Liver (tissue), 8 donors: ENCODE measurements at regions not wholly inside any gene's neighbourhood (a gene's known extent, or its start where the extent isn't known, plus 50 kb on each side); places are given as distances from the start of the nearest gene placed in this dataset.

Source experiments
- DNase-seq: peaks from one replicate; pipeline ENCODE4 v3.0.0-alpha.2; 2017; ENCODE audit warnings: low spot score
- H3K27ac ChIP-seq, 2 donors: one replicate each; pipeline ENCODE4 v1.7.0; 2013; ENCODE audit warnings: inconsistent platforms in 2 of 2, low read length in 2 of 2, control low read depth in 1 of 2, low read depth in 1 of 2, mild to moderate bottlenecking in 1 of 2
- H3K27me3 ChIP-seq, 4 donors: one replicate each; pipeline versions ENCODE4 v1.6.1 to v1.7.0; 2013; ENCODE audit warnings: low read length in 3 of 4, inconsistent platforms in 1 of 4, mild to moderate bottlenecking in 1 of 4, moderate library complexity in 1 of 4; ENCODE audit not compliant: control insufficient read depth in 4 of 4, insufficient read depth in 4 of 4
- H3K36me3 ChIP-seq, 4 donors: one replicate each; pipeline versions ENCODE4 v1.6.1 to v1.7.0; 2013; ENCODE audit warnings: low read length in 3 of 4, mild to moderate bottlenecking in 3 of 4, low read depth in 1 of 4, moderate library complexity in 1 of 4; ENCODE audit not compliant: control insufficient read depth in 4 of 4, insufficient read depth in 3 of 4
- H3K4me1 ChIP-seq, 4 donors: one replicate each; pipeline versions ENCODE4 v1.6.1 to v1.7.0; 2013; ENCODE audit warnings: low read length in 3 of 4, mild to moderate bottlenecking in 3 of 4, moderate library complexity in 1 of 4; ENCODE audit not compliant: control insufficient read depth in 4 of 4, insufficient read depth in 4 of 4
- H3K4me3 ChIP-seq, 3 donors: one replicate each; pipeline versions ENCODE4 v1.6.1 to v1.7.0; 2013; ENCODE audit warnings: low read length in 3 of 3, control low read depth in 1 of 3, low read depth in 1 of 3, mild to moderate bottlenecking in 1 of 3
- H3K9ac ChIP-seq, 2 donors: one replicate each; pipeline ENCODE4 v1.7.0; 2013; ENCODE audit warnings: low read length in 2 of 2, mild to moderate bottlenecking in 2 of 2, moderate library complexity in 2 of 2, control low read depth in 1 of 2, low read depth in 1 of 2
- H3K9me3 ChIP-seq, 4 donors: one replicate each; pipeline versions ENCODE4 v1.6.1 to v1.7.0; 2013; ENCODE audit warnings: low read length in 3 of 4; ENCODE audit not compliant: control insufficient read depth in 4 of 4
- CTCF ChIP-seq: fragments of 150-350 bp; IDR thresholded peaks from 2 replicates; pipeline ENCODE4 v1.5.1; 2017; ENCODE audit warnings: improper control_type of control experiment, low read depth, low read length; ENCODE audit not compliant: missing input control
- EGR1 ChIP-seq, 2 donors: IDR thresholded peaks; 2 replicates each; pipeline ENCODE4 v1.6.1; 2016 to 2018; ENCODE audit warnings: antibody characterized with exemption in 2 of 2, low read depth in 2 of 2
- FOXA1 ChIP-seq: IDR thresholded peaks from 2 replicates; pipeline ENCODE4 v1.6.1; 2016; ENCODE audit warnings: antibody characterized with exemption
- FOXA2 ChIP-seq: IDR thresholded peaks from 2 replicates; pipeline ENCODE4 v1.6.1; 2016; ENCODE audit warnings: antibody characterized with exemption
- GABPA ChIP-seq, 2 donors: IDR thresholded peaks in 1 of 2; conservative IDR thresholded peaks in 1 of 2; 2 replicates each; pipeline ENCODE4 v1.6.1; 2016; ENCODE audit warnings: antibody characterized with exemption in 2 of 2, mild to moderate bottlenecking in 1 of 2, moderate library complexity in 1 of 2
- HNF4A ChIP-seq, 2 donors: conservative IDR thresholded peaks; 2 replicates each; pipeline ENCODE4 v1.6.1; 2016; ENCODE audit warnings: antibody characterized with exemption in 2 of 2, mild to moderate bottlenecking in 2 of 2
- HNF4G ChIP-seq: IDR thresholded peaks from 2 replicates; pipeline ENCODE4 v1.6.1; 2016; ENCODE audit warnings: antibody characterized with exemption
- JUND ChIP-seq, 2 donors: IDR thresholded peaks; 2 replicates each; pipeline ENCODE4 v1.6.1; 2016; ENCODE audit warnings: antibody characterized with exemption in 2 of 2
- NR2F2 ChIP-seq: IDR thresholded peaks from 2 replicates; pipeline ENCODE4 v1.6.1; 2016; ENCODE audit warnings: antibody characterized with exemption
- RAD21 ChIP-seq, 2 donors: IDR thresholded peaks; 2 replicates each; pipeline ENCODE4 v1.6.1; 2016; ENCODE audit warnings: antibody characterized with exemption in 2 of 2, mild to moderate bottlenecking in 2 of 2
- RXRA ChIP-seq, 2 donors: IDR thresholded peaks; 2 replicates each; pipeline ENCODE4 v1.6.1; 2017 to 2018; ENCODE audit warnings: antibody characterized with exemption in 2 of 2, mild to moderate bottlenecking in 1 of 2
- SP1 ChIP-seq: IDR thresholded peaks from 2 replicates; pipeline ENCODE4 v1.6.1; 2018; ENCODE audit warnings: antibody characterized with exemption, mild to moderate bottlenecking
- TAF1 ChIP-seq: conservative IDR thresholded peaks from 2 replicates; pipeline ENCODE4 v1.6.1; 2016; ENCODE audit warnings: antibody characterized with exemption, mild to moderate bottlenecking
- YY1 ChIP-seq: IDR thresholded peaks from 2 replicates; pipeline ENCODE4 v1.6.1; 2016; ENCODE audit warnings: antibody characterized with exemption, mild to moderate bottlenecking
- WGBS: extraction: QIAGEN DNeasy Blood & Tissue Kit; methylation state at CpG from one replicate; pipeline ENCODE4 v1.1.7; 2013; 5-methylcytosine and 5-hydroxymethylcytosine counted together
- TF ChIP-seq, protein P1 (sequence below): IDR thresholded peaks from 2 replicates; pipeline ENCODE4 v1.6.1; 2016; ENCODE audit warnings: antibody characterized with exemption
- TF ChIP-seq, protein P2 (sequence below): IDR thresholded peaks from 2 replicates; pipeline ENCODE4 v1.6.1; 2016; ENCODE audit warnings: antibody characterized with exemption
- TF ChIP-seq, protein P3 (sequence below): IDR thresholded peaks from 2 replicates; pipeline ENCODE4 v1.6.1; 2016; ENCODE audit warnings: antibody characterized with exemption
- TF ChIP-seq, protein P4 (sequence below): IDR thresholded peaks from 2 replicates; pipeline ENCODE4 v1.6.1; 2016; ENCODE audit warnings: antibody characterized with exemption, mild to moderate bottlenecking
- donor health status: healthy.
- donor health status: healthy.
- donor health status: healthy.
- donor health status: healthy.
- donor health status: healthy.

DNA sequence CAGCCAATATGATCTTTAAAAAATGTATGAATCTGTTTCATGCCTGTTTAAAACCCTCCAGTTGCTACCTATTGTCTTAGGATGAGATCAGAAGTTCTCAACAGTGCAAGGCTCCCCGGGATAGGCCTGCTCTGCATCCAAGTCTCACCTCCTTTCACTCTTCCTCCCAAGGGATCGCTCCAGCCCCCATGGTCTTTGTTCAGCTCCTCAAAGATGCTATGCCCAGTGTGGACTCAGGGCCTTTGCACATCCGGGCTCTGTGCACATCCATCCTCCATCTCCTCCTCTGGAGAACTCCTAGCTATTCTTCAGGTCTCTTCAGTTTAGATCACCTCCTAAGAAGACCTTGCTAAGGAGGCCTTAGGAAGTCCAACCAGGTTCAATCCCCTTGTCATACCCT lies 82.7 kb upstream of the LEP start (continued):
- TF ChIP-seq, protein P1, sequence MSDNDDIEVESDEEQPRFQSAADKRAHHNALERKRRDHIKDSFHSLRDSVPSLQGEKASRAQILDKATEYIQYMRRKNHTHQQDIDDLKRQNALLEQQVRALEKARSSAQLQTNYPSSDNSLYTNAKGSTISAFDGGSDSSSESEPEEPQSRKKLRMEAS = no peak
- TF ChIP-seq EGR1 (IDR thresholded peaks at IDR 0.05; ENCODE audit: low read depth in 2 of 2) (no peak), FOXA2 (no peak), TAF1 (no peak), HNF4G (no peak), SP1 (no peak)

GRCh38 chr7:128160296-128160695 lies 80.8 kb upstream of the LEP start:
- no peak overlapping the region for H3K4me3 ChIP-seq
- no peak overlapping the region for H3K9ac ChIP-seq
- peak; percentile 13 for DNase-seq
- WGBS = 76% methylated on average over 6 of the region's 6 CpGs
- no peaks in the 10 kb centered on the region for H3K36me3 ChIP-seq
- no peaks in the 10 kb centered on the region for H3K9me3 ChIP-seq
- no peak overlapping the region for H3K27ac ChIP-seq
- no peaks in the 10 kb centered on the region for H3K4me1 ChIP-seq
- H3K27me3 ChIP-seq = peaks cover 0 to 9% (median under 1%) of the 10 kb centered on the region in 4 donors
- no peak for TF ChIP-seq HNF4A (conservative IDR thresholded peaks at IDR 0.05)
- no peak for TF ChIP-seq TAF1
- no peak for TF ChIP-seq EGR1 (IDR thresholded peaks at IDR 0.05; ENCODE audit: low read depth in 2 of 2)
- TF ChIP-seq, protein P2, sequence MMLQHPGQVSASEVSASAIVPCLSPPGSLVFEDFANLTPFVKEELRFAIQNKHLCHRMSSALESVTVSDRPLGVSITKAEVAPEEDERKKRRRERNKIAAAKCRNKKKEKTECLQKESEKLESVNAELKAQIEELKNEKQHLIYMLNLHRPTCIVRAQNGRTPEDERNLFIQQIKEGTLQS = no peak
- TF ChIP-seq FOXA1 = no peak
- no peak for TF ChIP-seq NR2F2
- no peak for TF ChIP-seq RXRA (IDR thresholded peaks at IDR 0.05)
- no peak for TF ChIP-seq YY1
- no peak for TF ChIP-seq GABPA (IDR thresholded peaks at IDR 0.05 in 1 of 2, conservative IDR thresholded peaks at IDR 0.05 in 1 of 2)
- no peak for TF ChIP-seq SP1
- TF ChIP-seq, protein P1 = no peak
- TF ChIP-seq, protein P3, sequence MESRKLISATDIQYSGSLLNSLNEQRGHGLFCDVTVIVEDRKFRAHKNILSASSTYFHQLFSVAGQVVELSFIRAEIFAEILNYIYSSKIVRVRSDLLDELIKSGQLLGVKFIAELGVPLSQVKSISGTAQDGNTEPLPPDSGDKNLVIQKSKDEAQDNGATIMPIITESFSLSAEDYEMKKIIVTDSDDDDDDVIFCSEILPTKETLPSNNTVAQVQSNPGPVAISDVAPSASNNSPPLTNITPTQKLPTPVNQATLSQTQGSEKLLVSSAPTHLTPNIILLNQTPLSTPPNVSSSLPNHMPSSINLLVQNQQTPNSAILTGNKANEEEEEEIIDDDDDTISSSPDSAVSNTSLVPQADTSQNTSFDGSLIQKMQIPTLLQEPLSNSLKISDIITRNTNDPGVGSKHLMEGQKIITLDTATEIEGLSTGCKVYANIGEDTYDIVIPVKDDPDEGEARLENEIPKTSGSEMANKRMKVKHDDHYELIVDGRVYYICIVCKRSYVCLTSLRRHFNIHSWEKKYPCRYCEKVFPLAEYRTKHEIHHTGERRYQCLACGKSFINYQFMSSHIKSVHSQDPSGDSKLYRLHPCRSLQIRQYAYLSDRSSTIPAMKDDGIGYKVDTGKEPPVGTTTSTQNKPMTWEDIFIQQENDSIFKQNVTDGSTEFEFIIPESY = no peak
- TF ChIP-seq CTCF = no peak
- no peak for TF ChIP-seq FOXA2
- TF ChIP-seq JUND (IDR thresholded peaks at IDR 0.05) = no peak
- TF ChIP-seq, protein P4, sequence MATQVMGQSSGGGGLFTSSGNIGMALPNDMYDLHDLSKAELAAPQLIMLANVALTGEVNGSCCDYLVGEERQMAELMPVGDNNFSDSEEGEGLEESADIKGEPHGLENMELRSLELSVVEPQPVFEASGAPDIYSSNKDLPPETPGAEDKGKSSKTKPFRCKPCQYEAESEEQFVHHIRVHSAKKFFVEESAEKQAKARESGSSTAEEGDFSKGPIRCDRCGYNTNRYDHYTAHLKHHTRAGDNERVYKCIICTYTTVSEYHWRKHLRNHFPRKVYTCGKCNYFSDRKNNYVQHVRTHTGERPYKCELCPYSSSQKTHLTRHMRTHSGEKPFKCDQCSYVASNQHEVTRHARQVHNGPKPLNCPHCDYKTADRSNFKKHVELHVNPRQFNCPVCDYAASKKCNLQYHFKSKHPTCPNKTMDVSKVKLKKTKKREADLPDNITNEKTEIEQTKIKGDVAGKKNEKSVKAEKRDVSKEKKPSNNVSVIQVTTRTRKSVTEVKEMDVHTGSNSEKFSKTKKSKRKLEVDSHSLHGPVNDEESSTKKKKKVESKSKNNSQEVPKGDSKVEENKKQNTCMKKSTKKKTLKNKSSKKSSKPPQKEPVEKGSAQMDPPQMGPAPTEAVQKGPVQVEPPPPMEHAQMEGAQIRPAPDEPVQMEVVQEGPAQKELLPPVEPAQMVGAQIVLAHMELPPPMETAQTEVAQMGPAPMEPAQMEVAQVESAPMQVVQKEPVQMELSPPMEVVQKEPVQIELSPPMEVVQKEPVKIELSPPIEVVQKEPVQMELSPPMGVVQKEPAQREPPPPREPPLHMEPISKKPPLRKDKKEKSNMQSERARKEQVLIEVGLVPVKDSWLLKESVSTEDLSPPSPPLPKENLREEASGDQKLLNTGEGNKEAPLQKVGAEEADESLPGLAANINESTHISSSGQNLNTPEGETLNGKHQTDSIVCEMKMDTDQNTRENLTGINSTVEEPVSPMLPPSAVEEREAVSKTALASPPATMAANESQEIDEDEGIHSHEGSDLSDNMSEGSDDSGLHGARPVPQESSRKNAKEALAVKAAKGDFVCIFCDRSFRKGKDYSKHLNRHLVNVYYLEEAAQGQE = no peak
- TF ChIP-seq RAD21 (IDR thresholded peaks at IDR 0.05) = no peak
